ENCODE measurements at regions not wholly inside any gene's neighbourhood (a gene's known extent, or its start where the extent isn't known, plus 50 kb on each side); places are given as distances from the start of the nearest gene placed in this dataset.
"Not testable (repeated sequence)": the region's sequence is repeated elsewhere in the genome, so short reads cannot be mapped to it uniquely, and the experiment has no call there.

- not testable (repeated sequence) for TF ChIP-seq POLR2A (IDR thresholded peaks at IDR 0.05)
- TF ChIP-seq, protein P1, sequence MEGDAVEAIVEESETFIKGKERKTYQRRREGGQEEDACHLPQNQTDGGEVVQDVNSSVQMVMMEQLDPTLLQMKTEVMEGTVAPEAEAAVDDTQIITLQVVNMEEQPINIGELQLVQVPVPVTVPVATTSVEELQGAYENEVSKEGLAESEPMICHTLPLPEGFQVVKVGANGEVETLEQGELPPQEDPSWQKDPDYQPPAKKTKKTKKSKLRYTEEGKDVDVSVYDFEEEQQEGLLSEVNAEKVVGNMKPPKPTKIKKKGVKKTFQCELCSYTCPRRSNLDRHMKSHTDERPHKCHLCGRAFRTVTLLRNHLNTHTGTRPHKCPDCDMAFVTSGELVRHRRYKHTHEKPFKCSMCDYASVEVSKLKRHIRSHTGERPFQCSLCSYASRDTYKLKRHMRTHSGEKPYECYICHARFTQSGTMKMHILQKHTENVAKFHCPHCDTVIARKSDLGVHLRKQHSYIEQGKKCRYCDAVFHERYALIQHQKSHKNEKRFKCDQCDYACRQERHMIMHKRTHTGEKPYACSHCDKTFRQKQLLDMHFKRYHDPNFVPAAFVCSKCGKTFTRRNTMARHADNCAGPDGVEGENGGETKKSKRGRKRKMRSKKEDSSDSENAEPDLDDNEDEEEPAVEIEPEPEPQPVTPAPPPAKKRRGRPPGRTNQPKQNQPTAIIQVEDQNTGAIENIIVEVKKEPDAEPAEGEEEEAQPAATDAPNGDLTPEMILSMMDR (IDR thresholded peaks at IDR 0.05) = not testable (repeated sequence)
Measured at GRCh38 chr2:89153210-89153609, 461.7 kb downstream of the RPIA start.
